ENCODE measurements at regions not wholly inside any gene's neighbourhood (a gene's known extent, or its start where the extent isn't known, plus 50 kb on each side); places are given as distances from the start of the nearest gene placed in this dataset.

- TF ChIP-seq CTCF (IDR thresholded peaks at IDR 0.05; ENCODE audit: insufficient read depth, low read length, poor library complexity, severe bottlenecking) (no peak), EZH2phosphoT487 (conservative IDR thresholded peaks at IDR 0.05; ENCODE audit: low read length) (no peak)
Observed at GRCh38 chr13:26460648-26461047, 96.8 kb upstream of the WASF3 start.
